ENCODE measurements at regions not wholly inside any gene's neighbourhood (a gene's known extent, or its start where the extent isn't known, plus 50 kb on each side); places are given as distances from the start of the nearest gene placed in this dataset.

DNA sequence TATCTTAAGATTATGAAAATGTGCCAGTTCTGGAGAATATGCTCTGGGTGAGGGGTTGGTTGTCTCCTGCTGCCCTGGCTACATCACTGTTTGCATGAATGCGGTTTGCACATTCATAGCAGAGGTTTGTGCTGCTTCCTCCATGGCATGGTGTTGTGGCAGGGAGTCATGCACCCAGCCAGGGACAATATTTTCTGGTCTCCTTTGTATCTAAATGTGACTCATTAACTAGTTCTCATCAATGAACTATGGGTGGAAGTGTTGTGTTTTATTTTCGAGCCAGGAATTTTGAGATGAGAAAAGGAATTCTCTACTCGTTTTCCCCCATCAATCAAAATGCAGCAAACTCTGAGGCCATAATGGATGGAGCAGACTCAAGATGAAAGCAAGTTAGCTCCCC is 527.3 kb downstream of the SNAPC1 start:
- TF ChIP-seq, protein P1, sequence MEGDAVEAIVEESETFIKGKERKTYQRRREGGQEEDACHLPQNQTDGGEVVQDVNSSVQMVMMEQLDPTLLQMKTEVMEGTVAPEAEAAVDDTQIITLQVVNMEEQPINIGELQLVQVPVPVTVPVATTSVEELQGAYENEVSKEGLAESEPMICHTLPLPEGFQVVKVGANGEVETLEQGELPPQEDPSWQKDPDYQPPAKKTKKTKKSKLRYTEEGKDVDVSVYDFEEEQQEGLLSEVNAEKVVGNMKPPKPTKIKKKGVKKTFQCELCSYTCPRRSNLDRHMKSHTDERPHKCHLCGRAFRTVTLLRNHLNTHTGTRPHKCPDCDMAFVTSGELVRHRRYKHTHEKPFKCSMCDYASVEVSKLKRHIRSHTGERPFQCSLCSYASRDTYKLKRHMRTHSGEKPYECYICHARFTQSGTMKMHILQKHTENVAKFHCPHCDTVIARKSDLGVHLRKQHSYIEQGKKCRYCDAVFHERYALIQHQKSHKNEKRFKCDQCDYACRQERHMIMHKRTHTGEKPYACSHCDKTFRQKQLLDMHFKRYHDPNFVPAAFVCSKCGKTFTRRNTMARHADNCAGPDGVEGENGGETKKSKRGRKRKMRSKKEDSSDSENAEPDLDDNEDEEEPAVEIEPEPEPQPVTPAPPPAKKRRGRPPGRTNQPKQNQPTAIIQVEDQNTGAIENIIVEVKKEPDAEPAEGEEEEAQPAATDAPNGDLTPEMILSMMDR (IDR thresholded peaks at IDR 0.05 in 4 of 5, conservative IDR thresholded peaks at IDR 0.05 in 1 of 5): no peak
- no peak for TF ChIP-seq POLR2A (IDR thresholded peaks at IDR 0.05)
